ENCODE measurements at regions not wholly inside any gene's neighbourhood (a gene's known extent, or its start where the extent isn't known, plus 50 kb on each side); places are given as distances from the start of the nearest gene placed in this dataset.
A peak's percentile ranks its signal among the peaks of the same experiment; 100 is the strongest.

DNA sequence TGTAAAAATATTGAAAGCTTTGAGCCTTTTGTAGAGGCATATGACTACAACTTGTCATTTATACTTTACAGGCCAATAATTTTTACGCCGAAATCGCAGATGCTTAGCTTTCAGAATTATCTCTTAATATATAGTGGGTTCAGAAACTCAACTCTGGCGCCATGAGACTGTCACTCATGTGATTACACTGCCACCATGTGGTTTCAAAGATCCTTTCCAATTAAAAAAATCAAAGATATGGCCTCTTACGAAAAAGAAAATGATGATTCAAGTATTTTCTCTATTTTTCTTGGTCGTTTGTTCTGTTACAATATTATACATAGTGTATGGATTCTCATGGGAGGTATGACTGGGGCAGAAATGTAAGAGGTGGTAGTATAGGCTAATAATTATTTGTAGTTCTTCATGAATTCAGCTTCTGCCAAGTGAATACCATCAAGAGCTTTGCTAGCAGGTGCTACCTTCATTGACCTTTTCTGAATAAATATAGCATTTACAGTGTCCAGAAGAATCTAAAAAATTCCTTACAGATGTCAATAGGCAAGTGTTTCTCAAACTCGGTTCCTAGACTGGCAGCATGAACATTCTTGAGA, 751.7 kb upstream of the GOLIM4 start:
- no peaks in the 10 kb centered on the region for H3K27me3 ChIP-seq (ENCODE audit: low read length)
- H3K27ac ChIP-seq (ENCODE audit: low read depth, low read length) = no peak overlapping the region
- H3K4me2 ChIP-seq (ENCODE audit: low read depth, low read length, poor library complexity, severe bottlenecking) = no peak overlapping the region
- no peaks in the 10 kb centered on the region for H3K9me3 ChIP-seq (ENCODE audit: insufficient read depth, low read length)
- H3K4me3 ChIP-seq (ENCODE audit: insufficient read depth, low read length, poor library complexity, severe bottlenecking) = no peak overlapping the region
- H3K36me3 ChIP-seq (ENCODE audit: low read length) = no peaks in the 10 kb centered on the region
- H3K9ac ChIP-seq (ENCODE audit: low read length) = no peak overlapping the region
- H2AFZ ChIP-seq (ENCODE audit: low read depth, low read length, severe bottlenecking) = no peak overlapping the region
- H3F3A ChIP-seq (ENCODE audit: insufficient read depth) = no peaks in the 10 kb centered on the region
- no peaks in the 10 kb centered on the region for H3K9me2 ChIP-seq (replicated peaks; ENCODE audit: insufficient read depth, low read length)
- H3K79me2 ChIP-seq (ENCODE audit: insufficient read depth, low read length) = no peaks in the 10 kb centered on the region
- no peaks in the 10 kb centered on the region; the same call in 1 of the 2 replicates for H4K20me1 ChIP-seq (ENCODE audit: low read depth, low read length)
- TF ChIP-seq, protein P1, sequence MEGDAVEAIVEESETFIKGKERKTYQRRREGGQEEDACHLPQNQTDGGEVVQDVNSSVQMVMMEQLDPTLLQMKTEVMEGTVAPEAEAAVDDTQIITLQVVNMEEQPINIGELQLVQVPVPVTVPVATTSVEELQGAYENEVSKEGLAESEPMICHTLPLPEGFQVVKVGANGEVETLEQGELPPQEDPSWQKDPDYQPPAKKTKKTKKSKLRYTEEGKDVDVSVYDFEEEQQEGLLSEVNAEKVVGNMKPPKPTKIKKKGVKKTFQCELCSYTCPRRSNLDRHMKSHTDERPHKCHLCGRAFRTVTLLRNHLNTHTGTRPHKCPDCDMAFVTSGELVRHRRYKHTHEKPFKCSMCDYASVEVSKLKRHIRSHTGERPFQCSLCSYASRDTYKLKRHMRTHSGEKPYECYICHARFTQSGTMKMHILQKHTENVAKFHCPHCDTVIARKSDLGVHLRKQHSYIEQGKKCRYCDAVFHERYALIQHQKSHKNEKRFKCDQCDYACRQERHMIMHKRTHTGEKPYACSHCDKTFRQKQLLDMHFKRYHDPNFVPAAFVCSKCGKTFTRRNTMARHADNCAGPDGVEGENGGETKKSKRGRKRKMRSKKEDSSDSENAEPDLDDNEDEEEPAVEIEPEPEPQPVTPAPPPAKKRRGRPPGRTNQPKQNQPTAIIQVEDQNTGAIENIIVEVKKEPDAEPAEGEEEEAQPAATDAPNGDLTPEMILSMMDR (IDR thresholded peaks at IDR 0.05; ENCODE audit: insufficient read depth, low read length, poor library complexity, severe bottlenecking) = peak; percentile 48
- TF ChIP-seq EZH2phosphoT487 (conservative IDR thresholded peaks at IDR 0.05; ENCODE audit: low read length) = no peak

DNA sequence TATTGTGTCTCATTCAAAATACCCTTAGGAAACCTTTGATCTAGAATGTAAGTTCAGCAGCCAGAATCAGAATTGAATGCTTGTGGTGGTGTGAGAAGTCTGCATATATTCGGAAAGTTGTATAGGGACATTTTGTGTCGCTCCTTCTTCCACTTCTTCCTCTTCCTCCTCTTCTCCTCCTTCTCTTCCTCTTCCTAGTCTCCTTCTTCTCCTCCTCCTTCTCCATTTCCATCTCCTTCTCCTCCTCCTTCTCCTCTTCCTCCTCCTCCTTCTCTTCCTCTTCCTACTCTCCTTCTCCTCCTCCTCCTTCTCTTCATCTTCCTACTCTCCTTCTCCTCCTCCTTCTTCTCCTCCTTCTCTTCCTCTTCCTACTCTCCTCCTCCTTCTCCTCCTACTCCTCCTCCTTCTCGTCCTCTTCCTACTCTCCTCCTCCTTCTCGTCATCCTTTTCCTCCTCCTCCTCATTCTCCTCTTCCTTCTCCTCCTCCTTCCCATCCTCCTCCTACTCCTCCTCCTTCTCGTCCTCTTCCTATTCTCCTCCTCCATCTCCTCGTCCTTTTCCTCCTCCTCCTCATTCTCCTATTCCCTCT, 749.3 kb upstream of the GOLIM4 start:
- H3K9me3 ChIP-seq (ENCODE audit: insufficient read depth, low read length) = no peaks in the 10 kb centered on the region
- H3K4me2 ChIP-seq (ENCODE audit: low read depth, low read length, poor library complexity, severe bottlenecking) = no peak overlapping the region
- H3K9me2 ChIP-seq (replicated peaks; ENCODE audit: insufficient read depth, low read length) = no peaks in the 10 kb centered on the region
- no peak overlapping the region for H3K4me3 ChIP-seq (ENCODE audit: insufficient read depth, low read length, poor library complexity, severe bottlenecking)
- H3K27me3 ChIP-seq (ENCODE audit: low read length) = no peaks in the 10 kb centered on the region
- no peaks in the 10 kb centered on the region for H3K79me2 ChIP-seq (ENCODE audit: insufficient read depth, low read length)
- no peak overlapping the region for H3K9ac ChIP-seq (ENCODE audit: low read length)
- H2AFZ ChIP-seq (ENCODE audit: low read depth, low read length, severe bottlenecking) = no peak overlapping the region
- H4K20me1 ChIP-seq (ENCODE audit: low read depth, low read length) = no peaks in the 10 kb centered on the region; the same call in 1 of the 2 replicates
- no peaks in the 10 kb centered on the region for H3K36me3 ChIP-seq (ENCODE audit: low read length)
- H3F3A ChIP-seq (ENCODE audit: insufficient read depth) = no peaks in the 10 kb centered on the region
- TF ChIP-seq, protein P1 (IDR thresholded peaks at IDR 0.05; ENCODE audit: insufficient read depth, low read length, poor library complexity, severe bottlenecking) = no peak
- TF ChIP-seq EZH2phosphoT487 (conservative IDR thresholded peaks at IDR 0.05; ENCODE audit: low read length) = no peak
- no peak overlapping the region for H3K27ac ChIP-seq (ENCODE audit: low read depth, low read length)

GRCh38 chr3:168844472-168844871, 748.7 kb upstream of the GOLIM4 start:
- H3K27ac ChIP-seq (ENCODE audit: low read depth, low read length) = no peak overlapping the region
- no peaks in the 10 kb centered on the region for H3K9me3 ChIP-seq (ENCODE audit: insufficient read depth, low read length)
- no peaks in the 10 kb centered on the region for H3K79me2 ChIP-seq (ENCODE audit: insufficient read depth, low read length)
- H3K27me3 ChIP-seq (ENCODE audit: low read length) = no peaks in the 10 kb centered on the region
- no peak overlapping the region for H3K4me3 ChIP-seq (ENCODE audit: insufficient read depth, low read length, poor library complexity, severe bottlenecking)
- H3K9me2 ChIP-seq (replicated peaks; ENCODE audit: insufficient read depth, low read length) = no peaks in the 10 kb centered on the region
- no peaks in the 10 kb centered on the region; the same call in 1 of the 2 replicates for H4K20me1 ChIP-seq (ENCODE audit: low read depth, low read length)
- H3F3A ChIP-seq (ENCODE audit: insufficient read depth) = no peaks in the 10 kb centered on the region
- no peak overlapping the region for H2AFZ ChIP-seq (ENCODE audit: low read depth, low read length, severe bottlenecking)
- no peak overlapping the region for H3K9ac ChIP-seq (ENCODE audit: low read length)
- TF ChIP-seq, protein P1 (IDR thresholded peaks at IDR 0.05; ENCODE audit: insufficient read depth, low read length, poor library complexity, severe bottlenecking) = no peak
- TF ChIP-seq EZH2phosphoT487 (conservative IDR thresholded peaks at IDR 0.05; ENCODE audit: low read length) = no peak
- H3K4me2 ChIP-seq (ENCODE audit: low read depth, low read length, poor library complexity, severe bottlenecking) = no peak overlapping the region
- H3K36me3 ChIP-seq (ENCODE audit: low read length) = no peaks in the 10 kb centered on the region
